SK-N-SH (cell line): ENCODE measurements at regions not wholly inside any gene's neighbourhood (a gene's known extent, or its start where the extent isn't known, plus 50 kb on each side); places are given as distances from the start of the nearest gene placed in this dataset.

Experiments
- CTCF ChIA-PET: fragments of 300-600, 350-600 bp; formaldehyde crosslinking; extraction: SDS; loops from one replicate; lab custom pipeline; 2021; lab: Yijun Ruan, JAX
- POLR2A ChIA-PET: fragments of 350-600 bp; sonication (Branson Sonifier 250); formaldehyde crosslinking; extraction: SDS; loops from one replicate; lab custom pipeline; 2020; ENCODE audit warnings: antibody characterized with exemption, inconsistent platforms; lab: Yijun Ruan, JAX
- DNase-seq: peaks from one replicate; pipeline ENCODE4 v3.0.0; 2012
- H2AFZ ChIP-seq: fragments of 200-600 bp; sonication (generic); 2 replicates; pipeline ENCODE4 v1.8.1; 2016; ENCODE audit warnings: antibody characterized with exemption, mild to moderate bottlenecking, low read depth
- H3F3A ChIP-seq: fragments of 200-600 bp; sonication (generic); replicated peaks from 2 replicates; pipeline ENCODE3; 2016; ENCODE audit warnings: antibody characterized with exemption, mild to moderate bottlenecking; ENCODE audit not compliant: insufficient read depth
- H3K27ac ChIP-seq, 2 experiments: fragments of 200-500 bp in 1 of 2; fragments of 200-600 bp in 1 of 2; sonication (Bioruptor generic) in 1 of 2; sonication (generic), shearing (Covaris generic) in 1 of 2; 2 replicates each; pipeline versions ENCODE4 v1.5.1 to v1.6.1; 2014 to 2016; ENCODE audit warnings: low read depth in 2 of 2, inconsistent platforms in 1 of 2, low read length in 1 of 2, mild to moderate bottlenecking in 1 of 2, mixed read lengths in 1 of 2
- H3K27me3 ChIP-seq: fragments of 200-600 bp; sonication (generic), shearing (Covaris generic); 2 replicates; pipeline ENCODE4 v1.6.1; 2016; ENCODE audit warnings: mixed run types; ENCODE audit not compliant: insufficient read depth
- H3K36me3 ChIP-seq, 2 experiments: fragments of 200-500 bp in 1 of 2; fragments of 200-600 bp in 1 of 2; sonication (Bioruptor generic) in 1 of 2; sonication (generic) in 1 of 2; replicated peaks in 1 of 2; 2 replicates each; pipeline versions ENCODE3 to v1.5.1; 2014 to 2016; ENCODE audit warnings: low read length in 1 of 2, mild to moderate bottlenecking in 1 of 2; ENCODE audit not compliant: insufficient read depth in 2 of 2, control insufficient read depth in 1 of 2
- H3K4me1 ChIP-seq, 2 experiments: fragments of 200-500 bp in 1 of 2; fragments of 200-600 bp in 1 of 2; sonication (Bioruptor generic) in 1 of 2; sonication (generic), shearing (Covaris generic) in 1 of 2; 2 replicates each; pipeline versions ENCODE4 v1.5.1 to v1.6.1; 2014 to 2016; ENCODE audit warnings: low read depth in 1 of 2, low read length in 1 of 2, mixed run types in 1 of 2; ENCODE audit not compliant: insufficient read depth in 2 of 2, control insufficient read depth in 1 of 2
- H3K4me2 ChIP-seq: fragments of 200-600 bp; sonication (generic), shearing (Covaris generic); 2 replicates; pipeline ENCODE4 v1.6.1; 2017; ENCODE audit warnings: mixed run types
- H3K4me3 ChIP-seq, 2 experiments: fragments of 200-500 bp in 1 of 2; fragments of 200-600 bp in 1 of 2; sonication (Bioruptor generic) in 1 of 2; sonication (generic), shearing (Covaris generic) in 1 of 2; 2 replicates each; pipeline versions ENCODE4 v1.5.1 to v1.8.1; 2014 to 2016; ENCODE audit warnings: low read depth in 2 of 2, inconsistent platforms in 1 of 2, low read length in 1 of 2, mild to moderate bottlenecking in 1 of 2, mixed read lengths in 1 of 2, moderate library complexity in 1 of 2
- H3K79me2 ChIP-seq: fragments of 200-600 bp; sonication (generic); 2 replicates; pipeline ENCODE4 v1.8.1; 2017; ENCODE audit warnings: mild to moderate bottlenecking; ENCODE audit not compliant: insufficient read depth
- H3K9ac ChIP-seq: fragments of 200-600 bp; sonication (generic); 2 replicates; pipeline ENCODE4 v1.6.1; 2017; ENCODE audit warnings: mixed run types
- H3K9me2 ChIP-seq: fragments of 200-600 bp; sonication (generic); 2 replicates; pipeline ENCODE4 v1.6.1; 2017; ENCODE audit warnings: mixed run types
- H3K9me3 ChIP-seq: fragments of 200-600 bp; sonication (generic); 2 replicates; pipeline ENCODE4 v1.6.1; 2017; ENCODE audit warnings: mixed run types, mild to moderate bottlenecking, moderate library complexity
- H4K20me1 ChIP-seq: fragments of 200-600 bp; sonication (generic); 2 replicates; pipeline ENCODE4 v1.6.1; 2017; ENCODE audit warnings: mild to moderate bottlenecking, mixed run types; ENCODE audit not compliant: insufficient read depth
- CHD2 ChIP-seq: fragments of 150-350 bp; IDR thresholded peaks from 2 replicates; pipeline ENCODE4 v1.6.1; 2018; ENCODE audit warnings: low read length; ENCODE audit not compliant: partially characterized antibody
- EP300 ChIP-seq, 2 experiments: IDR thresholded peaks; 2 replicates each; pipeline versions ENCODE4 v1.4.0 to v1.6.1; 2012; ENCODE audit warnings: borderline replicate concordance in 1 of 2, low read depth in 1 of 2, low read length in 1 of 2
- FOXJ3 ChIP-seq: sonication (generic); formaldehyde crosslinking; IDR thresholded peaks from 2 replicates; pipeline ENCODE4 v1.5.1; 2020; ENCODE audit warnings: mild to moderate bottlenecking, missing genetic modification reagents
- FOXM1 ChIP-seq: IDR thresholded peaks from 2 replicates; pipeline ENCODE4 v1.4.0; 2012; ENCODE audit warnings: low read depth, mild to moderate bottlenecking
- GABPA ChIP-seq: IDR thresholded peaks from 2 replicates; pipeline ENCODE4 v1.4.0; 2012; ENCODE audit warnings: low read depth, mild to moderate bottlenecking
- JUND ChIP-seq: IDR thresholded peaks from 2 replicates; pipeline ENCODE4 v1.4.0; 2012
- MEF2A ChIP-seq: IDR thresholded peaks from 2 replicates; pipeline ENCODE4 v1.4.0; 2012; ENCODE audit warnings: low read depth, borderline replicate concordance
- NFIC ChIP-seq: IDR thresholded peaks from 2 replicates; pipeline ENCODE4 v1.4.0; 2012; ENCODE audit warnings: borderline replicate concordance
- POLR2AphosphoS5 ChIP-seq: IDR thresholded peaks from 2 replicates; pipeline ENCODE4 v1.6.1; 2012; ENCODE audit warnings: low read depth, low read length
- RAD21 ChIP-seq: IDR thresholded peaks from 2 replicates; pipeline ENCODE4 v1.6.1; 2012; ENCODE audit warnings: mild to moderate bottlenecking, low read length
- RCOR1 ChIP-seq: fragments of 150-350 bp; IDR thresholded peaks from 2 replicates; pipeline ENCODE4 v1.6.1; 2017; ENCODE audit warnings: antibody characterized with exemption, low read length
- RXRA ChIP-seq: IDR thresholded peaks from 2 replicates; pipeline ENCODE4 v1.4.0; 2012; ENCODE audit warnings: low read depth, mild to moderate bottlenecking, borderline replicate concordance
- SIN3A ChIP-seq: IDR thresholded peaks from 2 replicates; pipeline ENCODE4 v1.6.1; 2012; ENCODE audit warnings: low read depth, mild to moderate bottlenecking, low read length, moderate library complexity, borderline replicate concordance
- SMC3 ChIP-seq: IDR thresholded peaks from 2 replicates; pipeline ENCODE4 v1.6.1; 2012; ENCODE audit warnings: low read depth, low read length, improper control_type of control experiment
- TAF1 ChIP-seq: IDR thresholded peaks from 2 replicates; pipeline ENCODE4 v1.6.1; 2012; ENCODE audit warnings: low read depth, mild to moderate bottlenecking, low read length, moderate library complexity, borderline replicate concordance
- TEAD4 ChIP-seq: IDR thresholded peaks from 2 replicates; pipeline ENCODE4 v1.4.0; 2012; ENCODE audit warnings: mild to moderate bottlenecking, borderline replicate concordance; ENCODE audit not compliant: insufficient read depth
- USF2 ChIP-seq: fragments of 150-350 bp; IDR thresholded peaks from 2 replicates; pipeline ENCODE4 v1.6.1; 2017; ENCODE audit warnings: antibody characterized with exemption, low read length, low read depth, borderline replicate concordance
- WGBS: methylation state at CpG from one replicate; pipeline ENCODE4 v1.1.6; 2017; ENCODE audit warnings: low lambda C conversion rate; 5-methylcytosine and 5-hydroxymethylcytosine counted together
- TF ChIP-seq, protein P1 (sequence below): IDR thresholded peaks from 2 replicates; pipeline ENCODE4 v1.4.0; 2012; ENCODE audit warnings: low read depth, borderline replicate concordance
- TF ChIP-seq, protein P2 (sequence below): fragments of 150-350 bp; IDR thresholded peaks from 2 replicates; pipeline ENCODE4 v1.6.1; 2016; ENCODE audit warnings: mild to moderate bottlenecking, low read depth, low read length
- TF ChIP-seq, protein P3 (sequence below): IDR thresholded peaks from 2 replicates; pipeline ENCODE4 v1.4.0; 2012; ENCODE audit warnings: low read depth, borderline replicate concordance

- Histone ChIP-seq H2AFZ (no peak overlapping the region), H3K36me3 (no peaks in the 10 kb centered on the region), H4K20me1 (no peaks in the 10 kb centered on the region), H3K79me2 (no peaks in the 10 kb centered on the region), H3F3A (peaks cover 5% of the 10 kb centered on the region), H3K4me2 (no peak overlapping the region), H3K9me2 (no peaks in the 10 kb centered on the region), H3K9me3 (no peaks in the 10 kb centered on the region), H3K4me1 (no peaks in the 10 kb centered on the region; a peak in 1 of 4 replicates), H3K27me3 (no peaks in the 10 kb centered on the region), H3K27ac (no peak overlapping the region), H3K4me3 (no peak overlapping the region), H3K9ac (no peak overlapping the region)
- TF ChIP-seq NFIC = no peak
- TF ChIP-seq POLR2AphosphoS5 = no peak
- TF ChIP-seq RXRA = no peak
- no peak for TF ChIP-seq JUND
- no peak for TF ChIP-seq RCOR1
- no peak for TF ChIP-seq TAF1
- TF ChIP-seq GABPA = no peak
- no peak for TF ChIP-seq FOXM1
- no peak for TF ChIP-seq SMC3
- TF ChIP-seq, protein P1, sequence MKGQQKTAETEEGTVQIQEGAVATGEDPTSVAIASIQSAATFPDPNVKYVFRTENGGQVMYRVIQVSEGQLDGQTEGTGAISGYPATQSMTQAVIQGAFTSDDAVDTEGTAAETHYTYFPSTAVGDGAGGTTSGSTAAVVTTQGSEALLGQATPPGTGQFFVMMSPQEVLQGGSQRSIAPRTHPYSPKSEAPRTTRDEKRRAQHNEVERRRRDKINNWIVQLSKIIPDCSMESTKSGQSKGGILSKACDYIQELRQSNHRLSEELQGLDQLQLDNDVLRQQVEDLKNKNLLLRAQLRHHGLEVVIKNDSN = no peak
- TF ChIP-seq RAD21 = no peak
- TF ChIP-seq EP300 (IDR thresholded peaks at IDR 0.05; ENCODE audit: borderline replicate concordance in 1 of 2, low read depth in 1 of 2, low read length in 1 of 2) = no peak
- no peak for TF ChIP-seq USF2
- TF ChIP-seq, protein P2, sequence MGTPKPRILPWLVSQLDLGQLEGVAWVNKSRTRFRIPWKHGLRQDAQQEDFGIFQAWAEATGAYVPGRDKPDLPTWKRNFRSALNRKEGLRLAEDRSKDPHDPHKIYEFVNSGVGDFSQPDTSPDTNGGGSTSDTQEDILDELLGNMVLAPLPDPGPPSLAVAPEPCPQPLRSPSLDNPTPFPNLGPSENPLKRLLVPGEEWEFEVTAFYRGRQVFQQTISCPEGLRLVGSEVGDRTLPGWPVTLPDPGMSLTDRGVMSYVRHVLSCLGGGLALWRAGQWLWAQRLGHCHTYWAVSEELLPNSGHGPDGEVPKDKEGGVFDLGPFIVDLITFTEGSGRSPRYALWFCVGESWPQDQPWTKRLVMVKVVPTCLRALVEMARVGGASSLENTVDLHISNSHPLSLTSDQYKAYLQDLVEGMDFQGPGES = no peak
- TF ChIP-seq CHD2 = no peak
- TF ChIP-seq FOXJ3 (CRISPR knock-in tag) = no peak
- TF ChIP-seq MEF2A = no peak
- TF ChIP-seq TEAD4 = no peak
- TF ChIP-seq SIN3A = no peak
- TF ChIP-seq, protein P3, sequence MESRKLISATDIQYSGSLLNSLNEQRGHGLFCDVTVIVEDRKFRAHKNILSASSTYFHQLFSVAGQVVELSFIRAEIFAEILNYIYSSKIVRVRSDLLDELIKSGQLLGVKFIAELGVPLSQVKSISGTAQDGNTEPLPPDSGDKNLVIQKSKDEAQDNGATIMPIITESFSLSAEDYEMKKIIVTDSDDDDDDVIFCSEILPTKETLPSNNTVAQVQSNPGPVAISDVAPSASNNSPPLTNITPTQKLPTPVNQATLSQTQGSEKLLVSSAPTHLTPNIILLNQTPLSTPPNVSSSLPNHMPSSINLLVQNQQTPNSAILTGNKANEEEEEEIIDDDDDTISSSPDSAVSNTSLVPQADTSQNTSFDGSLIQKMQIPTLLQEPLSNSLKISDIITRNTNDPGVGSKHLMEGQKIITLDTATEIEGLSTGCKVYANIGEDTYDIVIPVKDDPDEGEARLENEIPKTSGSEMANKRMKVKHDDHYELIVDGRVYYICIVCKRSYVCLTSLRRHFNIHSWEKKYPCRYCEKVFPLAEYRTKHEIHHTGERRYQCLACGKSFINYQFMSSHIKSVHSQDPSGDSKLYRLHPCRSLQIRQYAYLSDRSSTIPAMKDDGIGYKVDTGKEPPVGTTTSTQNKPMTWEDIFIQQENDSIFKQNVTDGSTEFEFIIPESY = no peak
- ChIA-PET CTCF (no interaction called here), POLR2A (no interaction called here)
- WGBS = no CpG with 5 or more reads among the region's 1 CpG
- no peak for DNase-seq
Observed at GRCh38 chr22:47784991-47785390, 1022.5 kb downstream of the TBC1D22A start.
